ENCODE measurements at regions not wholly inside any gene's neighbourhood (a gene's known extent, or its start where the extent isn't known, plus 50 kb on each side); places are given as distances from the start of the nearest gene placed in this dataset.
"Not testable (repeated sequence)": the region's sequence is repeated elsewhere in the genome, so short reads cannot be mapped to it uniquely, and the experiment has no call there.

DNA sequence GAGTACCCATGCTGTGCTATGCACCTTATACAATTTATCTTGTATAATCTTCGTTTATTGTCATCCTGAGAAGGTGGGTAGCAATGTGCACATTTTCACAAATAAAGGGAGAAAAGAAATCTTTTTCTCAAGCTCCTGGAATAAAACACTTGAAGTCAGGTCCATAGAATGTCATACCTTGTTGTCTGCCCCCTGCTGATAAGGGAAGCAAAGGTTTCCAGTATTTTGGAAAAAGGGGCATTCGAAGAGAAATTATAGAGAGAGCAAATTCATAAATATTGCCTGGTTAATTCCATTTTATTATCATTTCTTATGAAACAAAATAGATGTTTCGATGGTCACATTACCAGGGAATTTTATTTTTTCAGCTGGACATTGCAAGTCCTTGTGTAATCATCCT lies 277.8 kb downstream of the RAP2B start:
- peak in 1 of 2 donors; percentile 23 for DNase-seq (ENCODE audit: low read depth in 2 of 2)

DNA sequence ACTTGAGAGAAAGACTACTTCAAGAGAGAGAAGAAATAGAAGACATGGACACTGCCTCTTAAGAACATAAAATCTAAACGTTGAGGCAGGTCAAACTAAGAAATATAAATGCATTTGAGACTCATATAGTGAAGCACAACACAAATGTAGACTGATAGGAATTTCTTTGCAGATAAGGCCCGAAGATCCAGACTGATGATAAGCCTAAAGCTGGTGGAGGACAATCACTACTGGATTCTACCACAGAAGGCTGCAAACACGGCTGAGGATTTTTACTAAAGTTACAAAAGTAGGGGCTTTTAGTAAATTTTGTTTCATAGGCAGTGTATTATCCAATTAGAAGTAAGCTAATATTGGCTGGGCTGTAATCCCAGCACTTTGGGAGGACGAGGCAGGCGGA lies 278.3 kb downstream of the RAP2B start:
- DNase-seq (ENCODE audit: low read depth in 2 of 2) = no peak

DNA sequence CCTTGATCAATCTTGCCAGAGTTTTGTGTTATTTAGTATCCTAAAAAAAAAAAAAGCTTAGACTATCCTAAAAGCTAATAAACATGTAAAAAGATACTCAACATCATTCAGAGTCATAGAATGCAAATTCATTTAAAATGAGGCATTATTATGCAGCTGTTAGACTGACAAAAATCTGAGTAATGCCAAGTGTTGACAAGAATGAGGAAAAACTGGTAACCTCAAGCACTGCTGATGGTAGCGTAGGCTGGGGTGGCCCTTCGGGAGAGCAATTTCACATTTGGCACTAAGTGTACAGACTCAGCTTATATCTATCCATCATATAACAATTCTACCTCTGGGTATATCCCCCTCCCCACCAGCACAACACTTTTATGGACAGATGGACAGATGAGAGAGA lies 280.4 kb downstream of the RAP2B start:
- DNase-seq (ENCODE audit: low read depth in 2 of 2) = no peak

DNA sequence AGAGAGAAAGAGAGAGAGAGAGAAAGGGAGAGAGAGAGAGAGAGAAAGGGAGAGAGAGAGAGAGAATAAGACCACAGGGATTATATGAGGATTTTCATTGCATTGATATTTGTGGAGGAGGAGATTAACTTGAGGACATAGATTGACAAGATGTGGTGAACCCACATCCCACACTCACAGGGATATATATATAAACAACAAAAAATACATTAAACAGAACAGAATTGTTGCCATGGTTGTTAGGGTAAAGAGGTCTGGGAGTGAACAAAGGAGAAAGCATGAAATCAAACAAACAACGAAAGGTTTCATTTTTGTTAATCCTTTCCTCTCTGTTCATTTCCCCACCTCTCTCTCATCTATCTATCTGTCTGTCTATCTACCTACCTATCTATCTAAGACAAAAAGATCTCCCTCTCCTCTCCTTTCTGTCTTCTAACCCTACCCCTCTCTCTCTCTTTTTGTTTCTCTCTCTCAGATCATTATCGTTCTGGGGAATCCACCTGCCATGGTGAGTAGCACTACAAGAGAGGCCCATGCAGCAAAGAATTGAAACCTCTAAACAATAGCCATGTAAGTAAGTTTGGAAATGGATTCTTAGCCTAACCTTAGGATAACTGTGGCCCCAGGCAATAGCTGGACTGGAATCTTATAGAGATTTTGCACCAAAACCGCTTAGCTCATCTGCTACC lies 280.9 kb downstream of the RAP2B start:
- DNase-seq (ENCODE audit: low read depth in 2 of 2) = no peak

DNA sequence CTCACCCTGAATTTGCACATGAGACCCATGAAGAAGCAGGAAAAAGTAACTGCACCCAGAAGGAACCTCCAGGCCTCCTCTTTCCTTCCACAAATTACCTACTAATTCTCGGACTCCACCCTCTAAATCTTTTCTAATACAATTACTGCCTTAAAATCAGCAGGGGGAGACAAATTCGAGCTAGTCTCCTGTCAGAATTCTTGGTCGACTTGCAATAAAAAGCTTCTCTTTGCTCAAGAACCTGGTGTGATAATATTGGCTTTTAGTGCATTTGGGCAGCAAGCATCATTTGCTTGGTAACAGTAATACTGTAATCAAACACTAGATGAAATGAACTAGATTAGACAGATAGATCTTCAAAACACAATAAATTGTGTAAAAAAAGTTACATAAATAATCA lies 281.9 kb downstream of the RAP2B start:
- DNase-seq (ENCODE audit: low read depth in 2 of 2) = peak; percentile 11 to 46

DNA sequence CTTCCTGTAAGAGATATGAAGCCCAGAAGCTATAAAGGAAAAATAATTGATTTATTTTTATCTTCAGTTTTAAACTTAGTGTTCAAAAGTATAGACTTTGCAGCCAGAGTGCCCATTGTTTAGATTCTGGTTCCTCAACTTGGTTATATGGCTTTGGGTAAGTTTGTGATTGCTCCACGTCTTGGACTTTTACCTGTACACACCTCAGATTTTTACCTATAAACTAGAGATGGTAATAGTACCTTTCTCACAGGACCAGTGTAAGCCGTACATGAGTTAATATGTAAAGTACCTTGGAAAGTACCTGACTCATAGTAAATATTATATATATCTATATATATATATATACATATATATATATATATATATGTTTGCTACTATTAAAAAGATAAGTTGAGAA lies 283.8 kb downstream of the RAP2B start:
- no peak for DNase-seq (ENCODE audit: low read depth in 2 of 2)

DNA sequence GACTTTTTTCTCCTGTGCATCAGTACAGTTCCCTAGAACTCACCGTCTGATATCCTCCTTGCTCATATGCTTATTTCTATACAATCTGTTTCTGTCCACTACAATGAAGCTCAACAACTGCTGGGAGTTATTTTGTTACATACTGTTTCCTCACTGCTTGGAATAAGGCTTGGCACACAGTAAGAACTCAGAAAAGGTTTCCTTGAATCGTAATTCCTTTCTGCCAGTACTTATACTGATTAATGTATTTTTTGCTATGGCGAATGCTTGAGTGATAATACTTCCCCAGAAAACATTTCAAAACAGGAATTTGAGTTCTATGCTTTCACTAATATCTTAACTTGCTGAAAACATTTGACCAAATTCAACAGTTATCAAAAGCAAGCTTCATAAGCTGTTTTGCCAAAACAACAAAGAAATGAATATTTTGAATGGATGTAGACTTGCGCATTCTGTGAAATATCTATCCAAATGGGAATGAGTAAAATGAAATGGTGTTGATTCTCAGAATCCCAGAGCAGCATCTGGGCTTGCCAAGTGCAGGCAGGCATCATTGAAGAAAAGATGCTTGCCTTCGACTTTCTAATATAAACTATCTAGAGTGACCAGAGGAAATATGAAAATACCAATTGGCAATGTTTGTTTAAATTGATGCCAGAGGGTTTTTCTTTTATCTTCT lies 286.3 kb downstream of the RAP2B start:
- no peak for DNase-seq (ENCODE audit: low read depth in 2 of 2)

DNA sequence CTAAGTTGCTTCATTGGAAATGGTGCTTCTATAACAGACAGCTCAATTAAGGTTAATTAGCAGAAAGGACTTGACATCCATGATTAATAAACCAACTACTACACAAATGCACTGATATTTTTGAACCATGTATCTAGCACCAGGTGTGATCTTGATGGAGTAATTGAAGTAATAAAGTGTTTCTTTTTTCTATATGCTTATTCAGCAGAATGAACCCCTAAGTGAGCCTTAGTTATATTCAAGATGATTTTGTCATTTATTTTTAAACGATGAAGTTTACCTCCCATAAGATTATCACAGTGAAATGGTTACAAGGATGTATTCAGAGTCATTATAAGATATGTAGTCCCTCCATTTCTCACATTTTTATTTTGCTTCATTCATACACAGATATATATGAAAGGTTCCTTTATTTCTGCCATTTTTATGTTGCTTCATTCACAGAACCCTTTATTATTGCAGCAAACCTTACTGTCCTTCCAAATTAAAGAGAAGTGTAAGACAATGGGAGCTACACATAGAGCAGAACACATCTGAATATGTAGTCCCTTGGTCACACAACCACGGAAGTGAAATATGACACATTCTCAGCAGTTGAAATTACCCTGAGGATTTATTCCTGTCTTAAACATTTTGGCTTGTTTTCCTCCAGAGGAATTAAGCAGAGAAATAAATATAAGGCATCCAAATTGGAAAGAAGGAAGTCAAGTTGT lies 295.0 kb downstream of the RAP2B start:
- no peak for DNase-seq (ENCODE audit: low read depth in 2 of 2)

DNA sequence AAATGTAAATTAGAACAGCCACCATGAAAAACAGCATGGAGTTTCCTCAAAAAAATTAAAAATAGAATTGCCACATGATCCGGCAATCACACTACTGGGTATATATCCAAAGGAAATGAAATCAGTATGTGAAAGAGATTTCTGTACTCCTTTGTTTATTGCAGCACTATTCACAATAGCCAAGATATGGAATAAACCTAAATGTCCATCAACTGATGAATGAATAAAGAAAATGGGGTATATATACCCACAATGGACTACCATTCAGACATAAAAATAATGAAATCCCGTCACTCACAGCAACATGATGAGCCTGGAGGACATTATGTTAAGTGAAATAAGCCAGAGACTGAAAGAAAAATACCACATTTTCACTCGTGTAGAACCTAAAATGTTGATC lies 296.9 kb downstream of the RAP2B start:
- DNase-seq (ENCODE audit: low read depth in 2 of 2) = no peak

DNA sequence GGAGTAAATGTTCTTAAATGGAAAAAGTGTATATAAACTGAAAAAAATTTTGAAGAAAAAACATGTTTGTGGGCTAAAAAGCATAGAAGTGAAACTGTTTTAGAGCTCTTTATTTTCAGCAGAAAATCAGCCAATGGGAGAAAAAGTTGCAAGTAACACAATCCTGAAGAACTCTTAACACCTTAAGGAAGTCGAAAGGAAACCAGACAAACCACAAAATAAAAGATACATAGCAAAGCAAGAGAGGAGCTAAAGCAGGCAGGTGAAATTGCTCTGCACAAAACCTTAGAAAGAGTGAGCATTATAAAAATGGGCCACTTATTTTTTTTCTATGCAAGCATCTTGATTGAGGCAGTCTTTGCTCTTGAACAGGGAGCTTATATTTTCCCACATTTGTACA lies 300.5 kb downstream of the RAP2B start:
- DNase-seq (ENCODE audit: low read depth in 2 of 2) = no peak

DNA sequence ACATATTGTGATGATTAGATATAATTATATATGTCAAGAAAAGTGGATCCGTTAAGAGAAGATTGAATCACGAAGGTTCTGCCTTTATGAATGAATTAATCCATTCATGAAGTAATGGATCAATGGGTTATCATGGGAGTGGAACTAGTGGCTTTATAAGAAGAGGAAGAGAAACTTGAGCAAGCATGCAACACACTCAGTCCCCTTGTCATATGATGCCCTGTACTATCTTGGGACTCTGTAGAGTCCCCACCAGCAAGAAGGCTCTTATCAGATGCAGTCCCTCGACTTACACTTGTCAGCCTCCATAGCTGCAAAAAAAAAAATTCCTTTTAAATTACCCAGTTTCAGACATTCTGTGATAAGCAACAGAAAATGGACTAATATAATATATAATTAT lies 301.9 kb downstream of the RAP2B start:
- no peak for DNase-seq (ENCODE audit: low read depth in 2 of 2)

DNA sequence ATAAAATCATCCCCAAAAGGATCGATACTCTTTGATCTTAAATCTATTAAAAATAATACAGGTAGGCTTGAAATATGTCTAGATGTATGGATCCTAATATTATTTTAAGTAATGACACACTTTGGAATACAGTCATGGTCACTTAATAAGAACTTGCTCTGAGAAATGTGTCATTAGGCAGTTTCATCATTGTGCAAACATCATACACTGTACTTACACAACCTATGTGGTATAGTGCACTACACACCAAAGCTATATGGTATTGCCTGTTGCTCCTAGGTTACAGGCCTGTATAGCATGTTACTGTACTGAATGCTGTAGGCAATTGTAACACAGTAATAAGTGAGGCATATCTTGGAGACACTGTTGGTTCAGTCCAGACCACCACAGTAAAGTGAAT lies 307.1 kb downstream of the RAP2B start:
- no peak for DNase-seq (ENCODE audit: low read depth in 2 of 2)

DNA sequence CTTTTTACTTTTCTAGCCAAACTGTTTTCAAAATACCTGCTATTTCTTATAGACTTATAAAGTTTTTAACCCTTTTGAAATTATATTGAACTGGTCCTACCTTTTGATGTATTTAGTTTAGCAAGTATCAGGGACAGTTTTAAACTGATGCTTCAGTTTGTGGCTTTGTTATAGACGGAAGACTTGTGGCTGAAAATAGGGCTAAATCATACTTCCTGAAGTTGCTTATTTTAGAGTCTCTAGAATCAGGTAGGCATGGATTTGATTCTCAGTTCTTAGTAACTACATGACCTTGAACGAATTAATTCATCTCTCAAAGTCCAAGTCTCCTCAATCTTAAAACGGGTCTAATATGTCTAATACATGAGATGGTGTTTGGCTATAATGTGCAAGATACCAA lies 322.8 kb downstream of the RAP2B start:
- no peak for DNase-seq (ENCODE audit: low read depth in 2 of 2)

DNA sequence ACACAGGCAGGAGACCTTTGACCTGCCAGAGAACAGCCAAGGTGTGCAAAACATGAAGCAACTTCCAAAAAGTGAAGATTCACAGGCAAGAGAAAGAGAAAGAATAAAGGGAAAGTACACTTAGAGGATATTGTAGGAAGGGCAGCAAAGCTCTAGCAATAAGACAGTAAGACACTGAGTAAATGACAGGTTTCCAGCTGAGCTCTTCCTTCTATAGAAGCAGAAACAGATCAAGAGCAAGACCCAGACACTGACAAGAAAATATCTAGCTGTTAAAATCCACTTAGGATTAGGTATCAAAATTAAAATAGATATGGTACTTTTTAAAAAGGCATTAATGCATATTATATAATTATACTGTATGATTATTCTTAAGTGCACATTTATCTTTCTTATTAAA lies 333.4 kb downstream of the RAP2B start:
- DNase-seq (ENCODE audit: low read depth in 2 of 2) = no peak

DNA sequence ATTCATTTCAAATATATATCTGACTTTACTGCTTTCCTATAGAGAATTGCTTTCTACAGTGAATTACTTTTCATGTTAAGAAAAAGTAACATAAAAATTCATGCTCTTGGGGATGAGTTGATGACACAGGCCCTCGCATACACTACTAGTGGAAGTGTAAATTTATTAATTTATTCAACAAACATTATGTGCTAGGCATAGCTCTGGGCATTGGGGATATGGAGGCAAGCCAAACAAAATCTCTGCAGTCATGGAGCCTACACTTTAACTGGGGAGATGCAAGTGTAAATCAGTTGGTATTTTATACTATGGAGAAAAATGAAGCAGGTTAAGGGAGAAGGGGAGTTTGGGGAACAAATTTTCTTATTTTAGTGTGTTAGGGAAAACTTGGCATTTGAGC lies 340.7 kb downstream of the RAP2B start:
- no peak for DNase-seq (ENCODE audit: low read depth in 2 of 2)

DNA sequence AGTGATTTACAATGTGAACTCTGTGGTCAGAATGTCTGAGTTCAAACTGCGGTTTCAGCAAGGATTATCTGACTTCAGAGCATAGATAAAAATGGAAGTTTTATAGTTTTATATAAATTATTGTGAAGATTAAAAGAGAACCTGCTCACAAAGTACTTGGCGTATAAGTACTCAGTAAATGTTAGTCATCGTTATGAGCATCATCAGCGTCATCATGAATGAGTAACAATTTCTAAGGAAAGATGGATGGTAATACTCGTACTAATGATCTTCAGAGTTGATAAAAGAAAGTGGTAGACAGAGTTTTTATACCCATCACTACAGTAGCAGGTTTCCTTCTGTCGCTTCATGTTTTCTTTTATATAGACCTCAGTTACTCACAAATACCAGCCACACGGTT lies 341.8 kb downstream of the RAP2B start:
- DNase-seq (ENCODE audit: low read depth in 2 of 2) = no peak

DNA sequence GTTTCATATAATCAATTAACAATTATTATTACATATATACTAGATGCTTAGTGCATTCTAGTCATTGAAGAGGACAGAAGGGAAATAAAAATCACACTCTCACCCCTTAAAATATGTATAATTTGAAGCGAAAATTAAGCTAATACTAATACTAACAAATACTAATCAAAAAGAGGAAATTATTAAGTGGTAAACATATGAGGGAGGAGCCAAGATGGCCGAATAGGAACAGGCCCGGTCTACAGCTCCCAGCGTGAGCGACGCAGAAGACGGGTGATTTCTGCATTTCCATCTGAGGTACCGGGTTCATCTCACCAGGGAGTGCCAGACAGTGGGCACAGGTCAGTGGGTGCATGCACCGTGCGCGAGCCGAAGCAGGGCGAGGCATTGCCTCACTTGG lies 344.2 kb downstream of the RAP2B start:
- not testable (repeated sequence) for DNase-seq (ENCODE audit: low read depth in 2 of 2)

DNA sequence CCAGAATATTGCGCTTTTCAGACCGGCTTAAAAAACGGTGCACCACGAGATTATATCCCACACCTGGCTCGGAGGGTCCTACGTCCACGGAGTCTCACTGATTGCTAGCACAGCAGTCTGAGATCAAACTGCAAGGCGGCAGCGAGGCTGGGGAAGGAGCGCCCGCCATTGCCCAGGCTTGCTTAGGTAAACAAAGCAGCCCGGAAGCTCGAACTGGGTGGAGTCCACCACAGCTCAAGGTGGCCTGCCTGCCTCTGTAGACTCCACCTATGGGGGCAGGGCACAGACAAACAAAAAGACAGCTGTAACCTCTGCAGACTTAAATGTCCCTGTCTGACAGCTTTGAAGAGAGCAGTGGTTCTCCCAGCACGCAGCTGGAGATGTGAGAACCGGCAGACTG lies 344.7 kb downstream of the RAP2B start:
- DNase-seq (ENCODE audit: low read depth in 2 of 2) = not testable (repeated sequence)

DNA sequence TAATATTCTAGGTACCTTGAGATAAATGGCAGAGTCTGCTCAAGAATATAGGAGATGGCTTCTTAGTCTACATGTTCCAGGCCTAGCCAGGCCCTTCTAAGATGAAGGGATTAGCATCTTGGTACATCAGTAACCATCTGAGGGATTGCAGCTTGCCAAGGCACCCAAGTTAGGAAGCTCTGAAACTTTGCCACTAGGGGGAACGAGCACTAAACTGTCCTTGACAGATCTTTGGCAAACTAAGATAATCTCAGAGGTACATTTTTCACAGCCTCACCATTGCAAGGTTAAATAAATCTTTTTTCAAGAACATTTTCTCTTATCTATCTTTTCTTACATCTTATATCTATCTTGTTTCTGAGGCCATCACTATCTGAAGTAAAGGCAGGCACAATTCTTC lies 351.2 kb downstream of the RAP2B start:
- peak; percentile 13 to 37 for DNase-seq (ENCODE audit: low read depth in 2 of 2)

DNA sequence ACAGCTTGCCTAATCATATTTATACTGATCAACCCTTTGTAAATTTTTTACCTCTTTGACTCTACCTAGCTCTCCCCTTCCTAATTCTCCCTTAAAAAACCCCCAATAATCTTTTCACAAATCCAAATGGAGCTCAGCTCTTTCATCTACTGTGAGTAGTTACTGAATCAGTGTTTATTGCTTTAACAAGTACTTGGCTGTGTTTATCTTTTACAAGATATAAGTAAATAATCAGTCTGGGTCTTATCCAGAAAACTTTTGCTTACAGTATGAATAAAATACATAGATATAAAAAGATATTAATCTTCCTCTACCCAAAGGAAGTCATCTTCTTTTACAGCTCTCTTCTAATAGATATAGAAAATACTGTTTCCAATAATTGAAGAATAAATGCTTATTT lies 366.4 kb downstream of the RAP2B start:
- DNase-seq (ENCODE audit: low read depth in 2 of 2) = no peak

DNA sequence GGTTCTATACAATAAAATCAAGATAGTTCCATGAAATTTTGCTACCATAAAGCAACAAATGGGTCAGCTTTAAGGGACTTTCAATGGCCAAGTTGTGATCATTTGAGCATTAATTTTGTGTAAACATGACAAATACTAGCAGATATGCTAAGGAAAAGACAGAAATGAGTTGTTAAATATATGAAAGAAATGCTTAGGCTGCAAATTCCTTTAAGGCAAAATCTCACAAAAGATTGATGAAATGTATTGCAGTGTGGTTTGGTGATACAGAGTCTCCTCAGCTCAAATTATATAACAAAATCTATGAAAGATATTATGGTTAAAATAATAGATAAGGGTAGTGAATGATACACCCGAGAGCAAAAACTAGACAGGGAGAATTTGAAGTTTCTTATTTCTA lies 377.2 kb downstream of the RAP2B start:
- DNase-seq (ENCODE audit: low read depth in 2 of 2) = no peak

DNA sequence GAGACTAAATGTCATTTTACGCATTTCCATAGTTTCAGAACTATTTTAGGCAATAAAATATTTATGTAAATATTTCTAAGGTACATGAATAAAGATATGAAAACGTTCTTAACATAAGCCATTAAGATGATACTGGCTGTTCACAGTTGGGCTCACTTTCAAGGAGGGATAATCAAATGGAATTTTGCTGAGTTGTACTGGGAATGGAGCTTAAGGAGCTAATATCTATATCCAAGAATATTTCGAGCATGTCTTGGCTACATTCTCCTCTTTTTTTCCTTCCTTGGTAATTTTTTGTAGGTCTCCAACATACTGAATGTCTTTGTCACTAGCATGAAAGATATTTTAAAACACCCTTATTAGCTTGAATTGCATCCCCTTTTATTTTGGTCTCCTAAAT lies 383.4 kb downstream of the RAP2B start:
- DNase-seq (ENCODE audit: low read depth in 2 of 2) = no peak

DNA sequence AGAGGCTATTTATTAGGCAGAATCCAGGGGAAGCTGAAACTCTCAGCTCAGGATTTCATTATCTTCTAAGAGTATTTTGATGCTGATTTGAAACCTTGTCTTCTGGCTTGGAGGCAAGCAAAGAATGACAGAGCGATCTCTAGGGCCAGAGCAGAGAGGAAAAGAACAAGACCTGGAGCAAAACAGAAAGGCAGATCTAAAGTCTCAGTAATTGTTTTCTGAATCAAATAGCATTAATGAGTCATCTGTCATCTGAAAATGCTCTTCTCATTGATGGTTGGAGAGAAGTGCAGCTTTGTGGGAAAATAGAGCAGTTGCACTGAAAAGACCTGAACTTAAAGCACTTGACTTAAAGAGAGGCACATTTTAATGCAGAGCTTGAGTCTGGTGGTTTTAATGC lies 385.9 kb downstream of the RAP2B start:
- no peak for DNase-seq (ENCODE audit: low read depth in 2 of 2)
